ENCODE measurements at regions not wholly inside any gene's neighbourhood (a gene's known extent, or its start where the extent isn't known, plus 50 kb on each side); places are given as distances from the start of the nearest gene placed in this dataset.
A peak's percentile ranks its signal among the peaks of the same experiment; 100 is the strongest.
"Not testable (repeated sequence)": the region's sequence is repeated elsewhere in the genome, so short reads cannot be mapped to it uniquely, and the experiment has no call there.

GRCh38 chr10:32217216-32217615 lies 129.7 kb downstream of the EPC1 start:
- DNase-seq (ENCODE audit: low spot score) = no peak

- DNase-seq (ENCODE audit: low spot score) = not testable (repeated sequence)
Measured at GRCh38 chr10:32213838-32214237, 133.1 kb downstream of the EPC1 start.

GRCh38 chr10:32211046-32211363 lies 136.0 kb downstream of the EPC1 start:
- DNase-seq (ENCODE audit: low spot score) = no peak

- peak; percentile 43 for DNase-seq (ENCODE audit: low spot score)
Measured at GRCh38 chr10:32210306-32211045, 136.5 kb downstream of the EPC1 start.

- not testable (repeated sequence) for DNase-seq (ENCODE audit: low spot score)
Measured at GRCh38 chr10:32208005-32208404, 139.0 kb downstream of the EPC1 start.

- peak; percentile 37 for DNase-seq (ENCODE audit: low spot score)
Measured at GRCh38 chr10:32207544-32207943, 139.4 kb downstream of the EPC1 start.

GRCh38 chr10:32205670-32206069 lies 141.3 kb downstream of the EPC1 start:
- no peak for DNase-seq (ENCODE audit: low spot score)

- DNase-seq (ENCODE audit: low spot score) = no peak
Measured at GRCh38 chr10:32204606-32205005, 142.4 kb downstream of the EPC1 start.

GRCh38 chr10:32199714-32200394 lies 143.6 kb upstream of the KIF5B start:
- no peak for DNase-seq (ENCODE audit: low spot score)

GRCh38 chr10:32197423-32197822 lies 141.2 kb upstream of the KIF5B start:
- no peak for DNase-seq (ENCODE audit: low spot score)

GRCh38 chr10:32190890-32191491 lies 134.8 kb upstream of the KIF5B start:
- peak; percentile 32 for DNase-seq (ENCODE audit: low spot score)

GRCh38 chr10:32189400-32190084 lies 133.3 kb upstream of the KIF5B start:
- DNase-seq (ENCODE audit: low spot score) = peak; percentile 8

- DNase-seq (ENCODE audit: low spot score) = not testable (repeated sequence)
Measured at GRCh38 chr10:32188601-32189000, 132.4 kb upstream of the KIF5B start.

GRCh38 chr10:32187686-32188085 lies 131.5 kb upstream of the KIF5B start:
- DNase-seq (ENCODE audit: low spot score) = no peak

- not testable (repeated sequence) for DNase-seq (ENCODE audit: low spot score)
Measured at GRCh38 chr10:32183652-32184051, 127.4 kb upstream of the KIF5B start.

- DNase-seq (ENCODE audit: low spot score) = no peak
Measured at GRCh38 chr10:32182476-32182875, 126.3 kb upstream of the KIF5B start.

GRCh38 chr10:32180390-32181280 lies 124.4 kb upstream of the KIF5B start:
- no peak for DNase-seq (ENCODE audit: low spot score)

- DNase-seq (ENCODE audit: low spot score) = no peak
Measured at GRCh38 chr10:32179836-32180235, 123.6 kb upstream of the KIF5B start.

- not testable (repeated sequence) for DNase-seq (ENCODE audit: low spot score)
Measured at GRCh38 chr10:32177594-32177993, 121.4 kb upstream of the KIF5B start.

GRCh38 chr10:32175629-32176028 lies 119.4 kb upstream of the KIF5B start:
- DNase-seq (ENCODE audit: low spot score) = no peak

- no peak for DNase-seq (ENCODE audit: low spot score)
Measured at GRCh38 chr10:32174349-32174893, 118.2 kb upstream of the KIF5B start.
